ENCODE measurements at regions not wholly inside any gene's neighbourhood (a gene's known extent, or its start where the extent isn't known, plus 50 kb on each side); places are given as distances from the start of the nearest gene placed in this dataset.

- TF ChIP-seq, protein P1, sequence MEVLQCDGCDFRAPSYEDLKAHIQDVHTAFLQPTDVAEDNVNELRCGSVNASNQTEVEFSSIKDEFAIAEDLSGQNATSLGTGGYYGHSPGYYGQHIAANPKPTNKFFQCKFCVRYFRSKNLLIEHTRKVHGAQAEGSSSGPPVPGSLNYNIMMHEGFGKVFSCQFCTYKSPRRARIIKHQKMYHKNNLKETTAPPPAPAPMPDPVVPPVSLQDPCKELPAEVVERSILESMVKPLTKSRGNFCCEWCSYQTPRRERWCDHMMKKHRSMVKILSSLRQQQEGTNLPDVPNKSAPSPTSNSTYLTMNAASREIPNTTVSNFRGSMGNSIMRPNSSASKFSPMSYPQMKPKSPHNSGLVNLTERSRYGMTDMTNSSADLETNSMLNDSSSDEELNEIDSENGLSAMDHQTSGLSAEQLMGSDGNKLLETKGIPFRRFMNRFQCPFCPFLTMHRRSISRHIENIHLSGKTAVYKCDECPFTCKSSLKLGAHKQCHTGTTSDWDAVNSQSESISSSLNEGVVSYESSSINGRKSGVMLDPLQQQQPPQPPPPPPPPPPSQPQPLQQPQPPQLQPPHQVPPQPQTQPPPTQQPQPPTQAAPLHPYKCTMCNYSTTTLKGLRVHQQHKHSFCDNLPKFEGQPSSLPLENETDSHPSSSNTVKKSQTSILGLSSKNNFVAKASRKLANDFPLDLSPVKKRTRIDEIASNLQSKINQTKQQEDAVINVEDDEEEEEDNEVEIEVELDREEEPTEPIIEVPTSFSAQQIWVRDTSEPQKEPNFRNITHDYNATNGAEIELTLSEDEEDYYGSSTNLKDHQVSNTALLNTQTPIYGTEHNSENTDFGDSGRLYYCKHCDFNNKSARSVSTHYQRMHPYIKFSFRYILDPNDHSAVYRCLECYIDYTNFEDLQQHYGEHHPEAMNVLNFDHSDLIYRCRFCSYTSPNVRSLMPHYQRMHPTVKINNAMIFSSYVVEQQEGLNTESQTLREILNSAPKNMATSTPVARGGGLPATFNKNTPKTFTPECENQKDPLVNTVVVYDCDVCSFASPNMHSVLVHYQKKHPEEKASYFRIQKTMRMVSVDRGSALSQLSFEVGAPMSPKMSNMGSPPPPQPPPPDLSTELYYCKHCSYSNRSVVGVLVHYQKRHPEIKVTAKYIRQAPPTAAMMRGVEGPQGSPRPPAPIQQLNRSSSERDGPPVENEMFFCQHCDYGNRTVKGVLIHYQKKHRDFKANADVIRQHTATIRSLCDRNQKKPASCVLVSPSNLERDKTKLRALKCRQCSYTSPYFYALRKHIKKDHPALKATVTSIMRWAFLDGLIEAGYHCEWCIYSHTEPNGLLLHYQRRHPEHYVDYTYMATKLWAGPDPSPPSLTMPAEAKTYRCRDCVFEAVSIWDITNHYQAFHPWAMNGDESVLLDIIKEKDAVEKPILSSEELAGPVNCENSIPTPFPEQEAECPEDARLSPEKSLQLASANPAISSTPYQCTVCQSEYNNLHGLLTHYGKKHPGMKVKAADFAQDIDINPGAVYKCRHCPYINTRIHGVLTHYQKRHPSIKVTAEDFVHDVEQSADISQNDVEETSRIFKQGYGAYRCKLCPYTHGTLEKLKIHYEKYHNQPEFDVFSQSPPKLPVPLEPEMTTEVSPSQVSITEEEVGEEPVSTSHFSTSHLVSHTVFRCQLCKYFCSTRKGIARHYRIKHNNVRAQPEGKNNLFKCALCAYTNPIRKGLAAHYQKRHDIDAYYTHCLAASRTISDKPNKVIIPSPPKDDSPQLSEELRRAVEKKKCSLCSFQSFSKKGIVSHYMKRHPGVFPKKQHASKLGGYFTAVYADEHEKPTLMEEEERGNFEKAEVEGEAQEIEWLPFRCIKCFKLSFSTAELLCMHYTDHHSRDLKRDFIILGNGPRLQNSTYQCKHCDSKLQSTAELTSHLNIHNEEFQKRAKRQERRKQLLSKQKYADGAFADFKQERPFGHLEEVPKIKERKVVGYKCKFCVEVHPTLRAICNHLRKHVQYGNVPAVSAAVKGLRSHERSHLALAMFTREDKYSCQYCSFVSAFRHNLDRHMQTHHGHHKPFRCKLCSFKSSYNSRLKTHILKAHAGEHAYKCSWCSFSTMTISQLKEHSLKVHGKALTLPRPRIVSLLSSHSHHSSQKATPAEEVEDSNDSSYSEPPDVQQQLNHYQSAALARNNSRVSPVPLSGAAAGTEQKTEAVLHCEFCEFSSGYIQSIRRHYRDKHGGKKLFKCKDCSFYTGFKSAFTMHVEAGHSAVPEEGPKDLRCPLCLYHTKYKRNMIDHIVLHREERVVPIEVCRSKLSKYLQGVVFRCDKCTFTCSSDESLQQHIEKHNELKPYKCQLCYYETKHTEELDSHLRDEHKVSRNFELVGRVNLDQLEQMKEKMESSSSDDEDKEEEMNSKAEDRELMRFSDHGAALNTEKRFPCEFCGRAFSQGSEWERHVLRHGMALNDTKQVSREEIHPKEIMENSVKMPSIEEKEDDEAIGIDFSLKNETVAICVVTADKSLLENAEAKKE (CRISPR knock-in tag; IDR thresholded peaks at IDR 0.05): no peak
- TF ChIP-seq, protein P2, sequence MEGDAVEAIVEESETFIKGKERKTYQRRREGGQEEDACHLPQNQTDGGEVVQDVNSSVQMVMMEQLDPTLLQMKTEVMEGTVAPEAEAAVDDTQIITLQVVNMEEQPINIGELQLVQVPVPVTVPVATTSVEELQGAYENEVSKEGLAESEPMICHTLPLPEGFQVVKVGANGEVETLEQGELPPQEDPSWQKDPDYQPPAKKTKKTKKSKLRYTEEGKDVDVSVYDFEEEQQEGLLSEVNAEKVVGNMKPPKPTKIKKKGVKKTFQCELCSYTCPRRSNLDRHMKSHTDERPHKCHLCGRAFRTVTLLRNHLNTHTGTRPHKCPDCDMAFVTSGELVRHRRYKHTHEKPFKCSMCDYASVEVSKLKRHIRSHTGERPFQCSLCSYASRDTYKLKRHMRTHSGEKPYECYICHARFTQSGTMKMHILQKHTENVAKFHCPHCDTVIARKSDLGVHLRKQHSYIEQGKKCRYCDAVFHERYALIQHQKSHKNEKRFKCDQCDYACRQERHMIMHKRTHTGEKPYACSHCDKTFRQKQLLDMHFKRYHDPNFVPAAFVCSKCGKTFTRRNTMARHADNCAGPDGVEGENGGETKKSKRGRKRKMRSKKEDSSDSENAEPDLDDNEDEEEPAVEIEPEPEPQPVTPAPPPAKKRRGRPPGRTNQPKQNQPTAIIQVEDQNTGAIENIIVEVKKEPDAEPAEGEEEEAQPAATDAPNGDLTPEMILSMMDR (conservative IDR thresholded peaks at IDR 0.05; ENCODE audit: low read depth in 2 of 2): no peak
- TF ChIP-seq EZH2 (IDR thresholded peaks at IDR 0.05; ENCODE audit: low read depth, unreplicated experiment) (no peak), STAT1 (IDR thresholded peaks at IDR 0.05; ENCODE audit: unreplicated experiment) (no peak), ZNF114 (CRISPR knock-in tag; IDR thresholded peaks at IDR 0.05) (no peak)
Observed at GRCh38 chr5:36755342-36755741, 121.2 kb upstream of the NIPBL start (continued).

DNA sequence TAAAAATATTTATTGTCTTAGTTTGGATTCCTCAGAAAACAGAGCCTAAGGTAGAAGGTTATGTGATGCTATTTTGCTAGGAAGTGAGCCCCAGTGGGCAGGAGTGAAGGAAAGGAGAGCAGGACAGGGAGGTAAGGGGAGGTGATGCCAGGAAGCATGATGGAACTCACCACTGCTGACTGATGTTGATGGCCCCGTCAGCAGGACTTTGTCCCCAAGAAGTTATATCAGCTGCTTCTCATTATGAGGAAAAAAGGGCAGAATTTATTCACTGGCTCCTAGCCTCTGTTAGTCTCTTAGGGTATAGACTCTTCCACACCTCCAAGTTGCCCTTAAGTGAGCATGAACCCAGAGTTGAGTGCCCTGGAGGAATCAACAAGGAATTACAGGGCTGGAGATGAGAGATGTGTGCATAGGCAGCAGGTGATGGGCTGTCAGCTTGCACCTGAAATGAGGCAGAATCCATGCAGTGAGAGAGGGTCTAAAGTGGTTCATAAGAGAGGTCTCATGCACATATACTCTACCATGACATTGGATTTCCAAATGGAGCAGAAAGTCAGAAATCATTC lies 120.6 kb upstream of the NIPBL start:
- H3F3A ChIP-seq (replicated peaks; ENCODE audit: low read depth): no peaks in the 10 kb centered on the region
- Mint-ChIP-seq H3K9me3 (no peaks in the 10 kb centered on the region), H3K36me3 (ENCODE audit: low read depth) (no peaks in the 10 kb centered on the region), H3K4me1 (peaks cover 8% of the 10 kb centered on the region; the same call in 2 of the 3 replicates), H3K27me3 (ENCODE audit: insufficient read depth, low read depth, poor library complexity) (no peaks in the 10 kb centered on the region), H3K4me3 (no peak overlapping the region), H3K27ac (no peak overlapping the region)
- no peaks in the 10 kb centered on the region for H3K36me3 ChIP-seq (ENCODE audit: insufficient read depth)
- H3K27me3 ChIP-seq (ENCODE audit: insufficient read depth): no peaks in the 10 kb centered on the region
- H3K27ac ChIP-seq (ENCODE audit: low read depth): no peak overlapping the region
- no peak overlapping the region for H3K4me2 ChIP-seq
- no peak overlapping the region for H2AFZ ChIP-seq
- H3K9me2 ChIP-seq (ENCODE audit: insufficient read depth): no peaks in the 10 kb centered on the region
- ATAC-seq: peak; percentile 59; the same call in 2 of the 3 replicates
- H3K4me1 ChIP-seq (ENCODE audit: insufficient read depth): no peaks in the 10 kb centered on the region
- peak; percentile 25 for DNase-seq (ENCODE audit: low spot score)
- H4K20me1 ChIP-seq (replicated peaks; ENCODE audit: insufficient read depth): no peaks in the 10 kb centered on the region
- H3K4me3 ChIP-seq: no peak overlapping the region
- no peaks in the 10 kb centered on the region for H3K79me2 ChIP-seq (replicated peaks; ENCODE audit: insufficient read depth)
- TF ChIP-seq ETS1 (IDR thresholded peaks at IDR 0.05): no peak
- no peak for TF ChIP-seq EZH2phosphoT487 (IDR thresholded peaks at IDR 0.05; ENCODE audit: unreplicated experiment)
- TF ChIP-seq ZNF114 (CRISPR knock-in tag; IDR thresholded peaks at IDR 0.05): no peak
- no peak for TF ChIP-seq STAT1 (IDR thresholded peaks at IDR 0.05; ENCODE audit: unreplicated experiment)
- no peak for TF ChIP-seq POLR2AphosphoS5 (IDR thresholded peaks at IDR 0.05; ENCODE audit: low read depth)
- TF ChIP-seq NANOG (IDR thresholded peaks at IDR 0.05; ENCODE audit: borderline replicate concordance): no peak
- TF ChIP-seq ZNF331 (CRISPR knock-in tag; IDR thresholded peaks at IDR 0.05; ENCODE audit: low read depth): no peak
- no peak for TF ChIP-seq JUNB (IDR thresholded peaks at IDR 0.05; ENCODE audit: unreplicated experiment)
- TF ChIP-seq EZH2 (IDR thresholded peaks at IDR 0.05; ENCODE audit: low read depth, unreplicated experiment): no peak
- TF ChIP-seq, protein P3, sequence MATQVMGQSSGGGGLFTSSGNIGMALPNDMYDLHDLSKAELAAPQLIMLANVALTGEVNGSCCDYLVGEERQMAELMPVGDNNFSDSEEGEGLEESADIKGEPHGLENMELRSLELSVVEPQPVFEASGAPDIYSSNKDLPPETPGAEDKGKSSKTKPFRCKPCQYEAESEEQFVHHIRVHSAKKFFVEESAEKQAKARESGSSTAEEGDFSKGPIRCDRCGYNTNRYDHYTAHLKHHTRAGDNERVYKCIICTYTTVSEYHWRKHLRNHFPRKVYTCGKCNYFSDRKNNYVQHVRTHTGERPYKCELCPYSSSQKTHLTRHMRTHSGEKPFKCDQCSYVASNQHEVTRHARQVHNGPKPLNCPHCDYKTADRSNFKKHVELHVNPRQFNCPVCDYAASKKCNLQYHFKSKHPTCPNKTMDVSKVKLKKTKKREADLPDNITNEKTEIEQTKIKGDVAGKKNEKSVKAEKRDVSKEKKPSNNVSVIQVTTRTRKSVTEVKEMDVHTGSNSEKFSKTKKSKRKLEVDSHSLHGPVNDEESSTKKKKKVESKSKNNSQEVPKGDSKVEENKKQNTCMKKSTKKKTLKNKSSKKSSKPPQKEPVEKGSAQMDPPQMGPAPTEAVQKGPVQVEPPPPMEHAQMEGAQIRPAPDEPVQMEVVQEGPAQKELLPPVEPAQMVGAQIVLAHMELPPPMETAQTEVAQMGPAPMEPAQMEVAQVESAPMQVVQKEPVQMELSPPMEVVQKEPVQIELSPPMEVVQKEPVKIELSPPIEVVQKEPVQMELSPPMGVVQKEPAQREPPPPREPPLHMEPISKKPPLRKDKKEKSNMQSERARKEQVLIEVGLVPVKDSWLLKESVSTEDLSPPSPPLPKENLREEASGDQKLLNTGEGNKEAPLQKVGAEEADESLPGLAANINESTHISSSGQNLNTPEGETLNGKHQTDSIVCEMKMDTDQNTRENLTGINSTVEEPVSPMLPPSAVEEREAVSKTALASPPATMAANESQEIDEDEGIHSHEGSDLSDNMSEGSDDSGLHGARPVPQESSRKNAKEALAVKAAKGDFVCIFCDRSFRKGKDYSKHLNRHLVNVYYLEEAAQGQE (IDR thresholded peaks at IDR 0.05; ENCODE audit: unreplicated experiment): no peak
